ENCODE measurements at regions not wholly inside any gene's neighbourhood (a gene's known extent, or its start where the extent isn't known, plus 50 kb on each side); places are given as distances from the start of the nearest gene placed in this dataset.

GRCh38 chr14:22391908-22392565, 197.0 kb downstream of the DAD1 start:
- Histone ChIP-seq H3K9me3 (ENCODE audit: low read length) (no peaks in the 10 kb centered on the region), H3K79me2 (ENCODE audit: insufficient read depth, low read length) (no peaks in the 10 kb centered on the region), H4K20me1 (ENCODE audit: insufficient read depth, low read length) (no peaks in the 10 kb centered on the region), H2AFZ (ENCODE audit: low read length) (no peak overlapping the region), H3K9ac (ENCODE audit: insufficient read depth, low read depth, low read length) (no peak overlapping the region), H3K27ac (ENCODE audit: extremely low read length, insufficient read depth, low read length) (no peak overlapping the region), H3K36me3 (replicated peaks in 1 of 2; ENCODE audit: control insufficient read depth in 1 of 2, insufficient read depth in 2 of 2, low read length in 2 of 2) (no peaks in the 10 kb centered on the region), H3K4me2 (ENCODE audit: low read depth, low read length) (no peak overlapping the region), H3K4me1 (ENCODE audit: insufficient read depth, low read length) (no peaks in the 10 kb centered on the region), H3K27me3 (ENCODE audit: control insufficient read depth in 1 of 2, insufficient read depth in 2 of 2, low read length in 2 of 2) (peaks cover 0 to 7% of the 10 kb centered on the region in 2 experiments; a peak in 2 of 5 replicates), H3K4me3 (replicated peaks in 1 of 3; ENCODE audit: insufficient read depth in 1 of 3, low read depth in 2 of 3, low read length in 3 of 3) (no peak overlapping the region)
- POLR2A ChIA-PET: no interaction called here
- in situ Hi-C loops (cut with HindIII; ENCODE audit: extremely low pct_ligation_motif_present, low pct_unique_long_range_greater_than_20kb): loop anchor here (5.0 kb wide), 1 partner anchor 80 kb away; no protein-coding TSS in a partner anchor
- CTCF ChIA-PET (ENCODE audit: low intra/inter-chr PET ratio, low total read pairs): interaction anchor here (1.6 to 1.7 kb wide), 2 partner anchors 42 to 81 kb away, joined by 3 to 7 read pairs; no protein-coding TSS in a partner anchor
- no TSS peak for BruUV-seq (replicated peaks)
- peak; percentile 72 for ATAC-seq
- intact Hi-C loops (cut with micrococcal nuclease; ENCODE audit: unreplicated experiment): loop anchor here (1.0 kb wide), 1 partner anchor 42 kb away; no protein-coding TSS in a partner anchor
- WGBS (ENCODE audit: low lambda C conversion rate): 29% methylated on average over 7 of the region's 7 CpGs
- FAIRE-seq: peak; percentile 87
- DNase-seq (ENCODE audit: low spot score): peak; percentile 73
- peak; percentile 87 for TF ChIP-seq RAD21 (CRISPR knock-in tag; IDR thresholded peaks at IDR 0.05)
- 0 out of 2 replicates have a peak, but pooled peaks have one; percentile 22 for TF ChIP-seq HOXA3 (CRISPR knock-in tag; IDR thresholded peaks at IDR 0.05)
- TF ChIP-seq CBX2 (IDR thresholded peaks at IDR 0.05; ENCODE audit: low read depth, low read length): no peak
- TF ChIP-seq CBX2 (CRISPR knock-in tag; IDR thresholded peaks at IDR 0.05; ENCODE audit: low read depth): 0 out of 2 replicates have a peak, but pooled peaks have one; percentile 44
- TF ChIP-seq GABPA (IDR thresholded peaks at IDR 0.05; ENCODE audit: low read depth, low read length): no peak
- TF ChIP-seq GABPA (CRISPR knock-in tag; IDR thresholded peaks at IDR 0.05; ENCODE audit: low read depth): peak; percentile 37; the same call in 1 of the 2 replicates
- peak; percentile 72 for TF ChIP-seq PRDM15 (CRISPR knock-in tag; IDR thresholded peaks at IDR 0.05)
- TF ChIP-seq POLR2AphosphoS2 (IDR thresholded peaks at IDR 0.05; ENCODE audit: low read depth, low read length): no peak
- no peak for TF ChIP-seq ZMYM2 (CRISPR knock-in tag; IDR thresholded peaks at IDR 0.05)
- TF ChIP-seq ZSCAN9 (CRISPR knock-in tag; IDR thresholded peaks at IDR 0.05; ENCODE audit: borderline replicate concordance): no peak
- 0 out of 2 replicates have a peak, but pooled peaks have one; percentile 40 for TF ChIP-seq MEIS2 (CRISPR knock-in tag; IDR thresholded peaks at IDR 0.05)
- no peak for TF ChIP-seq ZFP62 (CRISPR knock-in tag; IDR thresholded peaks at IDR 0.05)
- TF ChIP-seq YY1 (IDR thresholded peaks at IDR 0.05; ENCODE audit: insufficient read depth, insufficient replicate concordance, low read depth, low read length): peak; percentile 20
- TF ChIP-seq ZNF816 (CRISPR knock-in tag; IDR thresholded peaks at IDR 0.05; ENCODE audit: borderline replicate concordance): no peak
- no peak for TF ChIP-seq NFIC (IDR thresholded peaks at IDR 0.05; ENCODE audit: low read length)
- peak; percentile 63; the same call in 1 of the 2 replicates for TF ChIP-seq HNF1B (CRISPR knock-in tag; IDR thresholded peaks at IDR 0.05)
- peak; percentile 66 for TF ChIP-seq SMC3 (IDR thresholded peaks at IDR 0.05; ENCODE audit: low read length)
- TF ChIP-seq FOXA1 (IDR thresholded peaks at IDR 0.05): no peak
- TF ChIP-seq FOXA1 (CRISPR knock-in tag; IDR thresholded peaks at IDR 0.05): no peak
- no peak for TF ChIP-seq GMEB1 (CRISPR knock-in tag; IDR thresholded peaks at IDR 0.05; ENCODE audit: borderline replicate concordance)

All from HepG2 (cell line).